Inferior parietal cortex (tissue), 1 donor: ENCODE measurements at regions not wholly inside any gene's neighbourhood (a gene's known extent, or its start where the extent isn't known, plus 50 kb on each side); places are given as distances from the start of the nearest gene placed in this dataset.

Experiments used
- DNase-seq: peaks from one replicate; pipeline ENCODE4 v3.0.0-alpha.2; 2016; ENCODE audit errors: extremely low spot score

GRCh38 chr3:187822402-187822801 lies 77.1 kb upstream of the BCL6 start:
- DNase-seq: no peak

- no peak for DNase-seq
Measured at GRCh38 chr3:187823746-187824145, 78.5 kb upstream of the BCL6 start.

GRCh38 chr3:187827723-187828122 lies 82.5 kb upstream of the BCL6 start:
- no peak for DNase-seq

GRCh38 chr3:187828579-187829452 lies 83.5 kb upstream of the BCL6 start:
- DNase-seq: no peak

GRCh38 chr3:187830181-187830580 lies 84.9 kb upstream of the BCL6 start:
- no peak for DNase-seq

GRCh38 chr3:187831125-187832051 lies 86.1 kb upstream of the BCL6 start:
- DNase-seq: no peak

- DNase-seq: no peak
Measured at GRCh38 chr3:187832202-187832601, 86.9 kb upstream of the BCL6 start.

GRCh38 chr3:187833375-187833774 lies 88.1 kb upstream of the BCL6 start:
- DNase-seq: no peak

- DNase-seq: no peak
Measured at GRCh38 chr3:187833799-187834578, 88.7 kb upstream of the BCL6 start.

GRCh38 chr3:187836823-187837770 lies 91.8 kb upstream of the BCL6 start:
- no peak for DNase-seq

- DNase-seq: no peak
Measured at GRCh38 chr3:187838016-187838540, 92.8 kb upstream of the BCL6 start.

GRCh38 chr3:187839422-187839821 lies 94.2 kb upstream of the BCL6 start:
- no peak for DNase-seq

- DNase-seq: no peak
Measured at GRCh38 chr3:187840856-187841255, 95.6 kb upstream of the BCL6 start.

GRCh38 chr3:187841560-187841959 lies 96.3 kb upstream of the BCL6 start:
- DNase-seq: no peak

- DNase-seq: no peak
Measured at GRCh38 chr3:187843654-187844053, 98.4 kb upstream of the BCL6 start.

- no peak for DNase-seq
Measured at GRCh38 chr3:187844708-187845107, 99.4 kb upstream of the BCL6 start.

GRCh38 chr3:187845826-187846225 lies 100.6 kb upstream of the BCL6 start:
- DNase-seq: no peak

- DNase-seq: no peak
Measured at GRCh38 chr3:187848401-187848800, 103.1 kb upstream of the BCL6 start.

GRCh38 chr3:187849016-187849654 lies 103.9 kb upstream of the BCL6 start:
- DNase-seq: no peak
